GM21447 (cell line): ENCODE measurements at regions not wholly inside any gene's neighbourhood (a gene's known extent, or its start where the extent isn't known, plus 50 kb on each side); places are given as distances from the start of the nearest gene placed in this dataset.

Source experiments
- ATAC-seq: cut with Tn5 transposase; IDR thresholded peaks from one replicate; pipeline ENCODE4 v1.9.1; 2021; ENCODE audit not compliant: unreplicated experiment

DNA sequence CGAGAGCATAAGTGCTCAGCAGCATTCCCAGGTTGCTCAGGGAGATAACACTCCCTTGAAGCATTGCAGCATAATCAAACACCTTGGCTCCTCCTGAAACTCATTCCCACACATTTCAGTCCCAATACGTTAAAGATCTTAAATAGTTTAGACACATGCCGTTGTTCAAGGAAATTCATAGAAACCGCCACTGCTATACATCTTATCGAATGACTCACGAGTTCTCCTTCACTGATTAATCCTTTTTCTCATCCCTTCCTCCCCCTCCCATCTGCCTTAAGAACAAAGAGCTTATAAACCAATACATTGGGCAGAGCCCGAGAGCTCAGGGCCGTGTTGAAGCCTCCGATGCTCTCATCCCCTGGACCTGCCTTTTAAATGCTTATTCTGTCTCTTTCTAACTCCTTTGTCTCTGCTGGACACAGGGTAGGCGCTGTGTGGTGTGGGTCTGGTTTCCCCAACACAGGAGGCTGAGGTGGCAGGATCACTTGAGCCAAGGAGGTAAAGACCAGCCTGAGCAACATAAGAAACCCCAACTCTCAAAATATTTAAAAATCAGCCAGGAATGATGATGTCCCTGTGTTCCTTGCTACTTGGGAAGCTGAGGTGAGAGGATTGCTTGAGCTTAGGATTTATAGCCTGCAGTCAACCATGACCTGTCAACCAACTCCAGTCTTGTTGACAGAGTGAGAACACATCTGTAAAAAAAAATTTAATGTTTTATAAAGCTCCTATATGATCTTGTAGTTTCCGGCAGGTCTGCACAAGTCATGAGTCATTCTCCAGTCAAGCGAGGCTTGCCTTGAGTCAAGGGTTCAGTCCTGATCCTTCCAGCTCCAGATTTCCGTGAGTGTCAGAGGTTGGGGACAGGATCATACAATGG, 394.0 kb upstream of the HSFY2 start:
- no peak for ATAC-seq

DNA sequence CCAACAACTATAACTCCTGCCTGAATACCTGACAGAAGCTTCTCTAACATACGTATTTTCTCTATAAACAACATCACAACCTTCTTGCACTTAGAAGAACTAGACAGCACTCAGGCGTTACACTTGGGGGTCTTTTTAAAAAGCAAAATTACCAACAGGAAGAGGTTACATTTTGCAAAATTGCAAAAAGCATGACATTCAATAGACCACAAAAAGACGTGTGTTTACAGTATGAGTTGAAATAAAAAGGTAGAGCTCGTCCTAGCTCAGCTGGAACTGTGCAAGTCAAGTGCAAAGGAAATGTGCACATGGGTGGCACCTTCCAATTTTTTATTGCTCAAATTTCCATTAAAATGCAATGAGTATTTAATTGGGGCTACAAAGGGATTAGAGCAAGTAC, 375.2 kb upstream of the HSFY2 start:
- no peak for ATAC-seq

DNA sequence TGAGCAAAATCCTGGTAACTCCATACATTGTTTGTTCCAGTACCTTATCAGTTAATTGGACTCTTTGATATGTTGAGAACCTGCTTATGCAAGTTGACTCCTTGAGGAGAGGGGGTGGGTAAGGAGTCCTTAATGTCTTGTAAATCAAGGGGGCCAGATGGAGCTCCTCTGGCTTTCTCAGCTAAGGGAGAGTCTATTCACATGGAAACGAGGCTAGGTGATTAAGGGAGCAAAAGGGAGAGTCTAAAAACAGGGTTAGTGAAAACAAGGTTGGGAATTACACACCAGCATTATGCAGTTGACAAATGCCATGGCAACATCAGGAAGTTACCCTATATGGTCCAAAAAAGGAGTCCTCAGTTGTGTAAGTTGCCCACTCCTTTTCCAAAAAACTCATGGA, 372.8 kb upstream of the HSFY2 start:
- no peak for ATAC-seq

DNA sequence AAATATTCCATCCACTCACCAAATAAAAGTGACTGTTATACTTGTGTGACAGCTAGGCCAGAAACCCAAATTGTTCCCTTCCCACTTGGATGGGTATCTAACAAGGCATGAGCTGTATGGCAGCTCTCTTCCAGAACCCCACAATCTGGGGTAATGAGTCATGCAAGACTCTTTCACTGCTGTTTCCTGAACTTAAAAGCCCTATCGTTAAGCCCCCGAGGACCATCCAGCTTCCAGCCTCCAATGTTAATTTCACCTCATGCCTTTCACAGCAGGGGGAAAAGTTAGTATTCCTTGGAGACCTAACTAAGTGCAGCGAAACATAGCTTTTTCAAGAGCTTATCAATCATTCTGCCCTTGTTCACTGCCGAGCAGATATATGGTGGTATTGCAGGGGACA, 368.6 kb upstream of the HSFY2 start:
- no peak for ATAC-seq

DNA sequence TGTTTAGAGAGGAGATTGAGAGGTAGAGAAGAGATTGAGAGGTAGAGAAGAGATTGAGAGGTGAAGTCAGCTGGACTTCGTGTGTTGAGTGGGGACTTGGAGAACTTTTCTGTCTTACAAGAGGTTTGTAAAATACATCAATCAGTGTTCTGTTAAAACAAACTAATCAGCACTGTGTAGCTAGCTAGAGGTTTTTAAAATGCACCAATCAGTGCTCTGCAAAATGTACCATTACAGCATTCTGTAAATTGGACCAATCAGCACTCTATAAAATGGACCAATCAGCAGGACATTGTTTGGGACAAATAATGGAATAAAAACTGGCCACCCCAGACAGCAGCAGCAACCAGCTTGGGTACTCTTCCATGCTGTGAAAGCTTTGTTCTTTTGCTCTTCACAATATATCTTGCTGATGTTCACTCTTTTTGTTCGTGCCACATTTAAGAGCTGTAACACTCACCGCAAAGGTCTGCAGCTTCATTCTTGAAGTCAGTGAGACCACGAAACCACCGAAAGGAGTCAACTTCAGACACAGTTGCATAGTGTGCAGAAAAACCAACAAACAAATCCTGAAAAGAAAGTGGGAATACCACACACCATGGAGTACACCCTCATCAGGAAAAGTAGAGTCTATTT, 366.9 kb upstream of the HSFY2 start:
- no peak for ATAC-seq

DNA sequence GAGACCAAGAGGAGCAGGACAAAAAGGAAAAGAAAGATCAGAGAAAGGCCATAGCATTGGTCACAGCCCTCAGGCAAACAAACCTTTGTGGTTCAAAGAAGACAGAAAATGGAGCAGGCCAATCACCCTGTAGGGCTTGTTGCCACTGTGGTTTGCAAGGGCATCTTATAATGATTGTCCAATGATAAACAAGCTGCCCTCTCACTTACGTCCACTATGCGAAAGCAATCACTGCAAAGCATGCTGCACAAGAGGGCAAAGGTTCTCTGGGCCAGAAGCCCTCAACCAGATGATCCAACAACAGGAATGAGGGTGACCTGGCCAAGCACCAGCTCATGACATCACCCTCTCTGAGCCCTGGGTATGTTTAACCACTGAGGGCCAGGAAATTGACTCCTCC, 360.9 kb upstream of the HSFY2 start:
- no peak for ATAC-seq

DNA sequence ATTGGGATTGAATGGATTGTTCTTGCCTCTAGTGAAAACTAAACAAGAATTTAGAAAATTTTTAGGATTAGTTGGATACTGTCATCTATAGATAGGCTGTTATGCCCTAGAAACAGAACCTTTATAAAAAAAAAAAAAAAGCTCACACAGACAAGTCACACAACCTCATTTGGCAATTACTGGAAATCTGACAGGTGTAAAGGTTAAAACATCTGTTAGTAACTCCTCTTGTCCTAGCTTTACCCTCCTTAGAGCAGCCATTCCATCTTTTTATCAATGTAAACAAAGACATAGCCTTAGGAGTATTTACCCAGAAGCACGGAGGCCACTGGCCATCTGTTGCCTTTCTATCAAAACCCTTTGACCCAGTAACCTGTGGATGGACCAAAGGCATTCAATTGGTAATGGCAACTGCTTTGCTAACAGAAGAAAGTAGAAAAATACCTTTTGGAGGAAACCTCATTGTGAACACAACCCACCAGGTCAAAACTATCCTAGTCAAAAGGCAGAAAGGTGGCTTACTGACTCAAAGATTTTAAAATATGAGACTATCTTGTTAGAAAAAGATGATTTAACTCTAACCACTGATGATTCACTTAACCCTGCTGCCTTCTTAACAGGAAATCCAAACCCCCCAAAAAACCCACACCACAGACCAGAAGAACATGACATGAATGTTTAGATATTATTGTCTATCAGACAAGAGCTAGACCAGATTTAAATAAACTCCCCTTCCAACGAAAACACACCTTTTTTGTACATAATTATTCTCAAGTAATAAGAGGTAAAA, 357.2 kb upstream of the HSFY2 start:
- no peak for ATAC-seq

DNA sequence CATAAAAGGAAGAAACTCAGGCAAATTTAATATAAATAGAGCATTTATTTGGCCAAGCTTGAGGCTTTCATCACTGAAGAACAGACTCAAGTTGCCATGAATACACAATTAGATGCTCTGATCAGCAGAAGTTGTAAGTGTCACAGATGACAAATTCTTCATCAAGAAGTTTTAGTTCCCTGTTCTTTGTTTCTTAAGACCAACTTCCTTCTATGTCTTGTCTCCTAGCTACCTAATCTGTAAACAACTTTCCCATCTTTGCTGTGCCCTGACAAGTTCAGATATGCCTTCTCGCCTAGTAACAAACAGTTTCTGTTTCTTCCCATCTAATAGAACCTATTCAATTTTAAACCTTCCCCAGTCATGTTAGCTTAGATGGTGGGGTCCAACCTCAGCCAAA, 353.4 kb upstream of the HSFY2 start:
- ATAC-seq: no peak

DNA sequence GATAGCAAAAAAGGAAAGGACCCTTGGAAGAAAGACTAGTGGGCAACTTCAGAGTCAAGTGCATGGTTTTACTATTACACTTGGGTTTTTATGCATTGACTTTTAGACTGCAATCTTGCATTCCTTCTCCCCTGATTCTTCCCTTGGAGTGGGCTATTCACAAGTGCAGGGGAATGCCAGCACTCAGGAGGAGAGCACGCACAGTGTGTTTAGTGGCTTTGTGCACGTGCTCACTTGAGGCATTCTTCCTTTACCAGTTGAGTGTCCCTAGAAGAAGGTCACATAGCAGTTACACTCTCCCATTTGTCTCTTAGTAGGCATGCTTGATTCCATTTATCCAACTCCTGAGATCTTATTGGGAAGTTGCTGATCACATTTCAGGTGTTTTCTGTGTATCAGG, 351.1 kb upstream of the HSFY2 start:
- ATAC-seq: no peak

DNA sequence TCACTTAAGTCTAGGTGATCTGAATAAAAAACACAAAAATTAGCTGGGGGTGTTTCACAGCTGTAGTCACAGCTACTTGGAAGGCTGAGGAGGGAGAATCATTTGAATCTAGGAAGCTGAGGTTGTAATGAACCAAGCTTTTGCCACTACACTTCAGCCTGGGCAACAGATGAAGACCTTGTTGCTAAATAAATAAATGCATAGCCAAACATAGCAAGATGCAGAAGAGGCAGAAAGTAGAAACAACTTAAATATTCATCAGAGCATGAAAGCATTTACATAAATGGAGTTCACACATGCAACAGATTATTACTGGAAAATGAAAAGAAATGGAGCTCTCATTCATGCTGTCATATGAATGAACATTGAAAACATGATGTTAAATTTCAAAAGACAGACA, 348.9 kb upstream of the HSFY2 start:
- no peak for ATAC-seq

DNA sequence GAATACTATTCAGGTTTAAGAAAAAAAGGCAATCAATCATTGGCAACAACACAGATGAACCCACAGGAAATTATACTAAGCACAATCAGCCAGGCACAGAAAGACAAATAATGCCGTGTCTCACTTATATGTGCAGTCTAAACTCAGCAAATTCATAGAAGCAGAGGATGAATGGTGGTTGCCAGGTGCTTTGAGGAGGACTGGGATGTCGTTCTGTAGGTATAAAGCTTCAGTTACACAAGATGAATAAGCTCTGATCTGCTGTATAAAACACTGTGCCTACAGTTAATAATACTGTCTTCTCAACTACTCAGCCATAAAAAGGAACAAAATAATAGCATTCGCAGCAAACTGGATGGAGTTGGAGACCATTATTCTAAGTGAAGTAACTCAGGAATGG, 324.8 kb upstream of the HSFY2 start:
- no peak for ATAC-seq

DNA sequence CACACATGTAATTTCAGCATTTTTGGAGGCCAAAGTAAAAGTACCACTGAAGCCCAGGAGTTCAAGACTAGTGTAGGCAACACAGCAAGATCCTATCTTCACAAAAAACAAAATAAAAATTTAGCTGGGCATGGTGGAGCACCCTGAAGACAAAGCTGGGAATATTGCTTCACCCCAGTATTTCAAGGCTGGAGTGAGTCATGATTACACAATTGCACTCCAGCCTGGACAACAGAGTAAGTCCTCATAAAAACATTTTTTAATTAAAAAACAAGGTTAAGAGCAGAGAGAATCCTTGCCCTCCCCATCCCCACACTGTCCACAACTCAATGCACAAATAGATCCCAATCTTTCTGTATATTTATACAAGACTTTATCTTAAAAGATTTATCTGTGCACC, 321.9 kb upstream of the HSFY2 start:
- ATAC-seq: no peak

DNA sequence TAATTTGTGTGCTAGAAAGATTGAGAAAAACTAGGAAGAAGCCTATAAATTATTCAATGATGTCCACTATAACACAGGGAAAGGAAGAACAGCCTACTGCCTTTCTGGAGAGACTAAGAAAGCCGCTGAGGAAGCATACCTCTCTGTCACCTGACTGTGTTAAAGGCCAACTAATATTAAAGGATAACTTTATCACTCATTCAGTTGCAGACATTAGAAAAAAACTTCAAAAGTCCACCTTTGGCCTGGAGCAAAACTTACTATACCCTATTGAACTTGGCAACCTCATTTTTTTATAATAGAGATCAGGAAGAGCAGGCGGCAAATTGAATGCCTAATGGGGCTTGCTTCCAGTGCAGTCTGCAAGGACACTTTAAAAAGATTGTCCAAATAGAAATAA, 309.5 kb upstream of the HSFY2 start:
- ATAC-seq: no peak

DNA sequence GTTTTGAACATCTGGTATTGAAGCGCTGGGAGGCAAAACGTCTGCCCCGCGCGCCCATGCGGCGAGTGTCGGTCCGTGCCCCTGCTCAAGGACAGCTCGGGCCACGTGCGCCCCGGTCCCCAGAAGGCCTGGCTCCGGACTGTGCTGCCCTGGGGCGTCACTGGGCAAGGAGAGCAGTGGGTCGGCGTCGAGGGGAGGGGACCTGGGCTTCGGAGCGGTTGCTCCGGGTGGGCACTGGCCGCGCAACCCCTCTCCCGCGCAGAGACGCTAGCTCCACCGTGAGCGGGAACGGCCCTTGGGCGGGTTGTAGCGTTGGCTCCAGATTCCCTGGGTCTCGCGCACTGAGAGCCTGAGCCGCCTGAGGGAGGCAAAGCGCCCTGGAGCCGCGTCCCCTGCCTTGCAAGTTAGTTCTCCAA, 304.2 kb upstream of the HSFY2 start:
- ATAC-seq: no peak

DNA sequence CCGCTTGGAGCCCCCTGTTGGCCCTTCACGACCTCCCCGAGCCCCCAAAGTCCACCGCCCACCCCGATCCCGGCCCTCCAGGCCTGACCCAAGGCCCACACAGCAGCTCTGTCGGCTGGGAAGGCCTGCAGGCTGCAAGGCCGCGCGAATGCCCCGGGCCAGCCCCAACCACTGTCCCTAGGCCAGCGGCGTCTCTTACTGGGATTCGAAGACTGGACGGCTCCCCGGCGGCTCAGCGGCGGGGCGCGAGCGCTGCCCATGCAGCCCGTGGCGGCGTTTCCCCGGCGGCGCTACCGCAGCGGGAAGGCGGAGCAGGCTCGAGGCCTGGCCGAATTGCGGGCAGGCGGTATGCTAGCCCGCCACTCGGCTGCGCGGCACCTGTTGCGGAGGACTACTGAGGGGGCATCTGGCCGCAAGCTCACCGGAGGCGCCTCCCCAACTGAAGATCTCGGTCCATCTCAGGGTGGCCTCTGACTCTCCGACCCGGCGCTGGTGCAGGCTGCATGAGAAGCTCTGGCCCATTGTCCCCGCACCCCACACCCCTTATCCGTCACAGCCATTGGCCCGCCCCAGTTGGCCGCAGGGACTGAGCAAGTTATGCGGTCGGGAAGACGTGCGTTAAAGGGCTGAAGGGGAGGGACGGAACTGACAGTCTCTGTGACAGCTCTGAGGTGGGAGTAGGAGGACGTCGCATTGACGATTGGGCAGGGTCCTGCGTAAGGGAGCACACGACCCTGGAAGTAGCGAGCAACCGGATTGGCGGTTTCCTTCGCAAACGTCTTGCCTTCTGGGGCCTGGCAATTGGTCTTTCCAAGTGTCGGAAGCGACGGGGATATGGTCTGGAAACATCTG, 303.5 kb upstream of the HSFY2 start:
- no peak for ATAC-seq

DNA sequence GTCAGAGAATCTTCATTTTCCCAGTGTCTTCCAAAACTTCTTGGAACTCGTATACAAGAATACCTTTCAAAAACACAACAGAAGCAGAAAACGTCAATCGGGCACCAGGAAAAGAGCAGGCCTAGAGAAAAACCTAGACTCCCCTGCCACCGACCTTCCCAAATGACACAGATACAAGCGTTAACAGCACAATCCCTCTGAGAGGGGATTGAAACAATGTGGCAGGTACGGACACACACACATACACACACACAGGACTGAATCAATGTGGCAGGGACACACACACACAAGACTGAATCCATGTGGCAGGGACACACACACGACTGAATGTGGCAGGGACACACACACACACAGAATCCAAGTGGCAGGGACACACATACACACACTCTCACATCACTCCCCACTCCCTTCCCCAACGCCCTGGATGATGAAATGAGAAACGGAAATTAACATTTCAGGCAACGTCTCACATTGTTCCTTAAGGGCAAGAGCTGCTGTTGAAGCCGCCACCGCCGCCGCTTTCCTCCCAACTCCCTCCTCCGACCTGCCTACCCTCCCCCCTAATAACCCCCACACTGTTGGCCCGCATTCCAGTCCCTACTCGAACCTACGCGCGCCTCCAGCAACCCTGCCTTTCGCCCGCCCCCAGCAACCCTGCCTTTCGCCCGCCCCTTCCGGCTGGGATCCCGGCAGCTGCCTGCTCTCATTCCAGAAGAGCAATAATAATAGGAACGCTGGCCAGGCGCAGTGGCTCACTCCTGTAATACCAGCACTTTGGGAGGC, 302.1 kb upstream of the HSFY2 start:
- no peak for ATAC-seq

DNA sequence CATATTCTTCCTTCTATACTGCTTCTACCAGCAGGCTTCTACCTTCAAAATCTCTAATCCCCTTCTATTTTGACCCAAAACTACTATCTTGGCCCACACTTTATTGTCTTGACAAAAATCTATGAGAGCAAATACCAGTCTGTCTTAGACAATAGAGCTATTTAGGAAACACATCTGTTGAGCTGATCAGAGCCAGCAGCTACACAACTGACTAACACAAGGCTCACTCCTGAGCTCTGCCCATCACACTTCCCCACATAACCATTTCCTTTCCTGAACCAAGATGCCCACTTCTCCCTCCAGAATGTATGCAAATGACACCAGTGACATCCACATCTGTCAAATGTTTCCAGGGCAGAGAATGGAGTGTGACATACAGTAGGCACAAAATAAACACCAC, 293.9 kb upstream of the HSFY2 start:
- no peak for ATAC-seq

DNA sequence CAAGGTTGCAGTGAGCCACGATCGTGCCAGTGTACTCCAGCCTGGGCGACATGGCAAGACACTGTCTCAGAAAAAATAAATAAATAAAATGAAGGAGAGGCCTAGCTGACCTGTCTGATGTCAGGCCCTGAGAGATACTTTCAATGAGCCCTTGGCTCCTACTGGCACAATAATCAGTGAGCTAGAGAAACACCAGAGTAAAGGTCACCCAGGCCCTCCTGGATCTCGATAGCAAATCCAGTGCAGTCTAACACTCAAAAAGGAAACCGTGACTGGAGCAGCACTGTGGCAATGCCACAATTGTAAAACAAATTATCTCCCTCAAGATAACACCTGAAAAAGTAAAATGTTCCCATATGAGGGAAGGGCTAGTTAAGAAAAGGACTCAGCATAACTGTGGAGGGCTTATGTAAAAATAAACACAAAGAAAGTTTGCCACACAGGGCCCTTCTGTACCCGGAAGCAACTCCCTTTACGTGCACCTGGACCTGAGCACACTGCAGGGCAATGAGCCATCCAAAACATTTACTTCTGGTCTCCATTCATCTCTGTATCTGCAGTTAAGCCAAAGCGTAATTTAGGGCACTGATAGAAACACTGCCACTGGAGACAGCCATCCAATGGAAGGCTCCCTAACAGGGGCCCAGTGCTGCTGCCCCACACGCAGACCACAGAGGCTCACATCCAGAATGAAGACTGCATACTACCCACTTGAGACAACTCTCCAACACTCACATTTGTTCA, 293.1 kb upstream of the HSFY2 start:
- ATAC-seq: no peak

DNA sequence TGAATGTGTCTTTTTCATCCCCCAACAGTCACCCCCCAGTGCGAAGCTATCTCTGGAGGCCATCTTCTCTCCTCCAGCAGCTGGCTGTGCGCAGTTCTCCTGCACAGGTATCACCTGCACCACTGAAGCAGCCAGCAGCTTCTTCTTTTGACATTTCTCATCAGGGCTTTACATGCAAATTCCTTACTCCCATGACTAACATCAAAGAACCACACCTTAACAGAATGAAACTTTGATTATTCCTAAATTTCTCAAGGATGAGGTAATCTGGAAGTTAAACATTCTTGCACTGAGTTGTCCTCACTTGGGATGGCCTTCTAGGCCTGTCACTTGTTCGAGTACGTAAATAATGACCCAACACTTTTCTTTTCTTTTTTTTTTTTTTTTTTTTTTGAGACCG, 291.6 kb upstream of the HSFY2 start:
- no peak for ATAC-seq

DNA sequence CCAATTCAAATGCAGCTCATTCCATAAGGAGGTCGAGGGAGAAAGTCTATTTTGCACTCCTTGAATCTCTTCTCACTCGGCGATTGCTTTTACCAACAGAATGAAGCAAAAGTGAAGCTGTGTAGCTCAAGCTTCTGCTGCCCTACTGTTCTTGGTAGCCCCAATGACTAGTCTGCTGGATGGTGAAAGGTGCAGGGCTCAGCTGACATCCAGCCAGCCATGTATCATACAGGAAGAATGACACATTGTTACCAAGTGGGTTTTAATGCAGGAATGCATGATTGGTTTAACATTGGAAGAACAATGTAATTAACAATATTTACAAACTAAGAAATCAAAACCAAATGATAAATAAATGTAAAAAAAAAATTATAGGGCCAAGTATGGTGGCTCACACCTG, 286.2 kb upstream of the HSFY2 start:
- no peak for ATAC-seq
